ENCODE measurements at regions not wholly inside any gene's neighbourhood (a gene's known extent, or its start where the extent isn't known, plus 50 kb on each side); places are given as distances from the start of the nearest gene placed in this dataset.

DNA sequence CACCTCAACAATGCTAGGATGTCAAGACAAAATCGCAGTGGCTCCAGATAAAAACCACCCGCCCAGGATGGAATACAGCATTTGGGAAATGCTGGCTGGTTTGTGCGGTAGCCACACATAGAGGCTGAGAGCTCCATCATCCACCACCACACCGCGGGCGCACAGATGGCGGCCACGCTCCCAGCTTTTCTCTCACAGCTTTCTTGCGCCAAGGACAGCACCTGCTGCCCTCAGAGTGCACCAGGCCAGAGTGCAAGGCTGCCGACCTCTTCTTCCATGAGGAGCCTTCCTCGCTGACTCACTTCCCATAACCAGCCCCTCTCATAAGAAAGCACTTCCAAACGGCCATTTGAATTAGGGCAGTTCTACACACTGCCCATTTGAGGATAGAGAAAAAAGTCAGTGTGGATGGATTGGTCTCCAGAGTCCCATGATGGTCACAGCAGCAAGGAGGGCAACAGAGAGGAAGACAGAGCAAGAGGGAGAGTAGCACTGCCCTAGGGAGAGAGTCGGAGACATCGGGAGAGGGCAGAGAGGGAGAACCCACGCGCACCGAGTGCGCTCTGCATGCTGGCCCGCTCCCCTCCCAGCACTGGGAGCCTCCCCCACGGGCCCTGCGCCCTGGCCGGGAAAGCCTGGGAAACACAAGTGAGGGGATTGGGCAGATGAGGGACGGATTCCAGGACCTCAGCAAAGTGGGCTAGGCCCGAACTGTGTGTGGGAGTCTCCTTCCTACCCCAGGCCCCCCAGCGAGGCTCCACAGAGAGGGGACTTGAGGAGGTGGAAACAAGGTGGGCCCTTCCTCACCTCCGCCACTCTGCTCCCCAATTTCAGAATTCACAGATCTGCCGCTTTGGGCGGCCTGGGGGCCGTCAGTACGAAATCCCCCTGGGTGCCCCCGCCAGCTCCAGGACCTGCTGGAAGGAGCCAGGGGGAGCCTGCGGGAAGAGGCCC lies 156.9 kb downstream of the USP12 start:
- DNase-seq: no peak

DNA sequence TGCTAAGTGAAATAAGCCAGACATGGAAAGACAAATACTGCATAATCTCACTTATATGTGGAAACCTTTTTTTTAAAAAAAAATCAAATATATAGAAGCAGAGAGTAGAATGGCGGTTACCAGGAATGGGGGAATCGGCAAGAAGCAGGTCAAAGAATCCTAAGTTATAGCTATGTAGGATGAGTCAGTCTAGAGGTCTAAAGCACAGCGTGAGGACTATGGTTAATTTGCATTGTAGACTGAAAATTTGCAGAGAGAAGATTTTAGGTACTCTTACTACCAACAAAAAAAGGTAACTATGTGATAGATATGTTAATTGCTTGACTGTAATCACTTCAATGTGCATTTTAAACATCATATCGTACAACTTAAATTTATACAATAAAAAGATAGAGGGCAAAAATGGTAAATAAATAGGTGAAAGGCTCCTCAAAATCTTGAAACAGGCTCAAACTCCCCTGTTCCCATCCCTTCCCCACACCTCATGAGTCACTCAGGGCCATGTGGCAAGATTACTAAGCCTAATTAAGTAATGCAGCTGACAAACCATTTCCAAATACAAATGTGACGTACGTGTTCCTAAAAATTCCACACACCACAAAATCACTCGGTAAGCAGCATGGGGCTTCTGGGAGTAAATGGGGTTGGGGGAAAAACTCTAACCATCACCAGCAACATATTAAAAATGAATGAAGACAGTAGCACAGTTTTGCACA lies 159.0 kb downstream of the USP12 start:
- DNase-seq: no peak

- no peak for DNase-seq
Observed at GRCh38 chr13:27011661-27012060, 159.9 kb downstream of the USP12 start.

DNA sequence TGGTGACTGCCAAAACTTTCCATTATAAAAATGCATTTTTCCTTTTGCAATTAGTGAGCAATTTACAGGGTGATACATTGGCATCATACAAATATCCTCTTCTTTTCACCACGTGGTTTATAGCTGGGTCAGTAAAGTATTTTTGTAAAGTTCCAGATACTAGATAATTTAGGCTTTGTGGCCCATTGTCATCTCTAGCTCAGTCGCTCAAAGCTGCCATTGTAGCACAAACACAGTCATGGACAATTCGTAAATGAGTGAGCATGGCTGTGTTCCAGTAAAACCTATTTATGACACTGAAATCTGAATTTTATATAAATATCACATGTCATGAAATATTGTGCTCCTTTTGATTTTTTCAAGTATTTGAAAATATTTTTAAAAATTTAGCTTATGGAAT lies 162.9 kb downstream of the USP12 start:
- DNase-seq: no peak

GRCh38 chr13:27007166-27007565 lies 164.4 kb downstream of the USP12 start:
- no peak for DNase-seq

DNA sequence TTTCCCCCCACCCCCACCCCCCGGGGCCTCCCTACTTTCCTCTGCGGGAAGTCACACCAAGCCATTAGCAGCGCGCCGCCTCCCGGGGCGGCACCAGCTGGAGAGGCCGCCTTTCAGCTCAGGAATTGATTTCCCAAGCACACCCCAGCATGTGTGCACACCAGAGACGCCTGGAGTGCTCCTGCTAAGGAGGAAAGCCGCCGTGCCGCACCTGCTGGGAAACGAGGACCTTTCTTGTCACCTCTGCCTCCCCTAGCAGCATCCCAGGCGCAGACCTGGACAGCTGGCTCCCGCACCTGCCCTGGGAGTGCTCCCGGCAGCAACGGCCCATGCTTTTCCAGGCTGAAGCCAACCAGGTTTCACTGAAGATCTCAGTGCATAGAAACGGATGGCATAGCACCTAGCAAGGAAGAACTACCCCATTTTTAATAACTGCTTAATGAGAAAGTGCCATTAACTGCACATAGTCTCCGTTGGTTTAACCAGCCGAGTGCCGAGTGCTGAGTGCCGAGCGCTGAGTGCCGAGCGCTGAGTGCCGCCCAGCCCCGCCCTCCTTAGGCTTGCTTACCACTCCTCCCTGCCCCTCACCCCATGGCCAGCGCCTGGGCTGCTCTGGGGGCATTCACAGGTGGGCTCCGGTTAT lies 165.0 kb downstream of the USP12 start:
- DNase-seq: peak; percentile 76

GRCh38 chr13:27005976-27006518 lies 165.6 kb downstream of the USP12 start:
- DNase-seq: peak; percentile 40

- DNase-seq: peak; percentile 29
Observed at GRCh38 chr13:27005556-27005955, 166.1 kb downstream of the USP12 start.

DNA sequence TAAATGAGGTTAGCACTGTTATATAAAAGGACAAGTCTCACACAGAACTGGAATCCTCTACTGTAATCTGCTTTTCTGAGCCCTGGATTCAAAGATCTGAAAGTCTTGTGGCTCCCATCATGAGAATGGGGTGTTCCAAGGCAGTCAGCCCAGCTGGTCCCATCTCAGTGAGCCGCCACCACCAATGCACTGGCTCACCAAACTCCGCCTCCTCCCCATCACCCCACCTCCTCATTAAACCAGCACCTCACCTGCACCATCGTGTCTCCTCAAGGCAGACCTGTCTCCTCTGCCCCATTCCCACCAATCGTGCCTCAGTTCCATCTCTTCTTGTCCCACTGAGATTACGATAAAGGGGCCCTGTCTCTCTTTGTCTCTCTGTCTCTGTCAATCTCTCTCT lies 166.7 kb downstream of the USP12 start:
- no peak for DNase-seq

DNA sequence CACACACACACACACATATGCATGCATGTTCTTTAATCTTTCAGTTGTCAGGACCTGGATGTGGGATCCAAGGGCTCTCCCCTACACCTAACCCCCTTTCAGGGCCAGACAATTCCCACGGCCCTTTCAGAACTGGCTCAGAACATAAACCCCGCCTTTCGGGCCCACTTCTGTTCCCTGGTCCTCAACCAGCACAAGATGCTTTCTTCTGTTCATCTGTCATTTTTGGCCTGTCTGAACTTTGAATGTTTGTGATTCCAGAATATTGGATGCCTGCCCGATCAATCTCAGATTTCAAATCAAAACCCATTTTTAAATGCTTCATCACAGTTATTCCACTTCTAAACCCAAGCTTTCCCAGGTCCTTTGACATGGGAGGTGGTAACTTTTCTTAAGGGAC lies 167.3 kb downstream of the USP12 start:
- no peak for DNase-seq

- no peak for DNase-seq
Observed at GRCh38 chr13:27001705-27002104, 169.9 kb downstream of the USP12 start.

- no peak for DNase-seq
Observed at GRCh38 chr13:27000686-27001085, 170.9 kb downstream of the USP12 start.

DNA sequence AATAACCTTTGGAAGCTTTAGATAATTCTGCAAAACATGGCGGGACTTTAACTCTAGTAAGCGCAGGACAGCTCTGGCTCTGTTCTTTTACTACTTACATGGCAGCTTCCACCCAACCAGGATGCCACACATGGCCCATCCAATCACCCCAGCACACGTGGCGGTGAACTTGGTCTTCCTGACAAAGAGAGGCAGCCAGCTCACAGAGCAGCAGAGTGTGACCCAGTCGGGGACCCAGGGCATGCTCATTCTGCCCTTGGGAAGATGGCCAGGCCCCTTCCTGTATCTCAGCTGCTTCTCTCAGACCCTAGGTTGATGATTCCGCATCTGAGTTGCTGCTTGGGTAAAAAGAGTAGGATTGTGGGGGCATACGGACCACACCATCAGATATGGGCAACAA lies 172.1 kb downstream of the USP12 start:
- DNase-seq: no peak

DNA sequence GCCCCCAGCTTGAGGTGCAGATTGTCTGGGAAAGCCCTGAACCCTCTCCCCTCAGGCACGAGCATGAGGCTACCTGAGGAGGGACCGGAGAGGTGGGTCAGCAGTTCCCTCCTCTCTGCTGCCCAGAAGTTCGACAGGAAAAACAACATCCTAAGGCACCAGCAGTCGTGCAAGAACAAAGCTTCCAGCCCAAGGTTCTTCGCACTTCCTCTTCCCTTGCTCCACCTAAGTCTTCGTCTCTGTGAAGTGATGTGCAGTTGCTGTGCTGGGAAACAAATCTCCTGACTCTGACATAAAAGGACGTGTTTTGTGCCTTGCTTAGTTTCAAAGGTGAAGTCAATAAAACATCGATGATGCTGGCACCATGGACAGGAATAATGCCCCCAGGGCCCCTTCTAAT lies 173.3 kb downstream of the USP12 start:
- DNase-seq: no peak

GRCh38 chr13:26996965-26997752 lies 174.5 kb downstream of the USP12 start:
- DNase-seq: no peak

- no peak for DNase-seq
Observed at GRCh38 chr13:26995159-26995558, 176.5 kb downstream of the USP12 start.

GRCh38 chr13:26993780-26994179 lies 177.8 kb downstream of the USP12 start:
- no peak for DNase-seq

DNA sequence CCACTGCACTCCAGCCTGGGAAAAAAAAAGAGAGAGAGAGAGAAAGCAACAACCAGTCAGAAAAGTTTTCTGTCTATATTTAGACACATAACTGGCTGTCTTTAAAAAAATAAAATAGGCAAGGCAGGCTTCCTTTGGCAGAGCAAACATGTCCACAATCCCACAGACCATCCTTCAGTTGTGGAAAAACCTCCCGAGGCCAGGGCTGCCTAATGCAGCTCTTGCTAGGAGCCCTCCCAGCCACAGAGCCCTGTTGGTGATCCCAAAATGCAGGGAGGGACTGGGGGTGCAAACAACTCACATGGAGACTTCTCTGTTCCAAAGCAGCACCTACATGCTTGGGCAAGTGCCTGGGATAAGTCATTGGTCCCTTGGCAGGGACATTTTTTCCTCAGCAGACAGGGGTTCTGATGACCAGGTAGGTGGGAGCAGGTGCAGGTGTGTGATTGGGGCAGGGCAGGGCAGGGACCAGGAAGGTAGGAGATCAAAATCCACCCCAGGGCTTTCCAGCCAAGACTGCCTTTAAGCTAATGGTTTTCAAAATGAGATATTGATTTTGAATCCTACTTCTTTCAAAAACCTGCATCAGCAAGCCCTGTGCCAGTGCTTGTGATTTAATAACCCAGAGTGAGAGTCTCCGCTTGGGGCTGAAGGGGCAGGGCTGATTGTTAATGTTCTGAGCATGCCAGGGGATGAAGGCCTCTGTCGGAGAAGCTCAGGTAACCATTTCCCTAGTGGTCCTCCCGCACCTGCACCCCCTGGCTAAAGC lies 178.5 kb downstream of the USP12 start:
- DNase-seq: no peak

DNA sequence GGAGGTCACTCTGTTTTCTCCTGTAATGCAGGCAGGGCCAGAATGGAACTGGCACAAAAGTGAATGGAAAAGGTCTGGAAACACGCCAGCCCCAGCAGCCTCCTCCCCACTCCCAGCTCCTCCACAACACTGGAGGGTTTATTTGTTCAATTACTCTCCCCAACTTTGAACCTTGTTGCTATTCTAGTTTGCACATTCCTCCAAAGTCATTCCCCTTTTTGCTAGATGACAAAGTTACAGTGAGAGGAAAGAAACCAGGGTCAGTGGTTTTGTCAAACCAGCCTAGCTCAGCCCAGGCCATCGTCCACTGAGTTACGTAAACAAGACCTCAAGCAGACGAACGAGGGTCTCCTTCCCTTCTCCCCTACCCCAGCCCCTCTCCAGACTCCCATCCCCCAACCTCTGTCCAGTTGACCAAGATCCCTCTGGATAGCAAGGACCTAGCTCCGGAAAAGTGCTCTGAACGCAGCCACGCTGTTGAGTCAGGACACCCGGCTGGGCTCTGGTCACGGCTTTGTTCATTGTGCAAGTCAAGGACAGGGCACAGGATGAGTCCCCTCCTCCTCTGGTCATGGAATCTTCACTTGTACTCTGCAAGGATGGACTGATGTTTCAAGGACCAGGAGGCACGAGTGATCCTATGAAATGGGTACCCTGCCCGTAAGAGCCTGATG lies 180.0 kb downstream of the USP12 start:
- no peak for DNase-seq

DNA sequence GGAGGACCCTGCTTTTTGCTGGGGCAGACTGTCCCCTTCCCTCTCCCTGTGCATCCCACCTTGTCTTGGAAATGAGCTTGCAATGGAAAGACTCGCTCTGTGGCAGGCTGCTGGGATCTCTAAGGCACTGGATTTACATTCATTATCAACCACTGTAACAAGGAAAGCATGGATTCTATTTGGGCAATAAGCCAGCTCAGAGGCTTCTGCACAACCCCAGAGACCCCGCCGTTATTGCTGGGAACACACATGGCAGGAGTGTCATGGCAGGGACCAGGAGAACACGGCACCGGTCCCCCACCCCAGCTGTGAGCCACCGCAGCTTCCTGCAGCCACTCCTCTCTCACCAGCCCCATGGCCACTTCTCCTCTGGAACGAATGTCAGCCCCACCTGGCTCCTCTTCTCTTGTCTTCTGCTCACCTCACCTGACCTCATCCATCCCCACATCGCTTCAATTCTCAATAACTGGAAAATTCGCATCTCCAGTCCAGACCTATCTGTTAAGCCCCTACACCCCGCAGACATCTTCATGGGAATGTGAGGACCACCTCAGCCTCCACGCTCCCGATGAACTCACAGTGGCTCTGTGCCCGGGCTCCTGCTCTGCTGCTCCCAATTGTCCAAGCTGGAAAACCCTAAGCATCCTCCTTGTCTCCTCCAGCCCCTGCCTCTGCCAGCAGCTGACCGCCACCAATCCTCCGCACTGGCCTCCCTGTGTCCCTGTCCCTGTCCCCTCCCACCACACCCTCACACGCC lies 181.5 kb downstream of the USP12 start:
- DNase-seq: no peak

Measured in retina (tissue), 1 donor.